ENCODE measurements at regions not wholly inside any gene's neighbourhood (a gene's known extent, or its start where the extent isn't known, plus 50 kb on each side); places are given as distances from the start of the nearest gene placed in this dataset.

DNA sequence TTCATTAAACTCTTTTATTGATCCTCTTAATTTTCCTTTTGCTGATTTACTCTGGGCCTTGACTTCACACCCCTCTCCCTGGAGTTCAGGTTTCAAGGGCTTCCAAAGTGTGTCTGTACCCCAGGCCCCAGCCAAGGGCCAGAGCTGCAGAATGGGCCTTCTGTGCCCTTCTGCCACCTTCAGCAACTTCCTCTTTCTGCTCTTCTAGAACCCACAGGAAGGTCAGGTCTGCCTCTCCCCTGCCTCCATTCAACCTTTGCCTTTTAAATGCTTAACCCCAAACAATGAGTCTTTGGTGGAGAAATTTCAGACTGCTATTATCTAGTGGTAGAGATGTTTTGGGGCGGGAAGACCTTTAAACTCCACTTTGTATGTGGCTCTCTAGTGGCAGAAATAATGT is 63.1 kb downstream of the TSN start:
- DNase-seq (no peak), ATAC-seq (ENCODE audit: low read depth) (no peak)
- Mint-ChIP-seq H3K4me1 (no peaks in the 10 kb centered on the region), H3K9me3 (no peaks in the 10 kb centered on the region), H3K36me3 (no peaks in the 10 kb centered on the region), H3K27ac (no peak overlapping the region), H3K27me3 (peaks cover 6% of the 10 kb centered on the region), H3K4me3 (no peak overlapping the region)
- POLR2A ChIA-PET, result no interaction called here

- H3K36me3 Mint-ChIP-seq, result no peaks in the 10 kb centered on the region
- no peak overlapping the region for H3K27ac Mint-ChIP-seq
- POLR2A ChIA-PET, result no interaction called here
- peaks cover 8% of the 10 kb centered on the region for H3K27me3 Mint-ChIP-seq
- ATAC-seq (ENCODE audit: low read depth) (no peak), DNase-seq (no peak)
- no peak overlapping the region for H3K4me3 Mint-ChIP-seq
- no peaks in the 10 kb centered on the region for H3K4me1 Mint-ChIP-seq
- H3K9me3 Mint-ChIP-seq, result no peaks in the 10 kb centered on the region
These were observed 64.4 kb downstream of the TSN start for GRCh38 chr2:121819846-121820245.

DNA sequence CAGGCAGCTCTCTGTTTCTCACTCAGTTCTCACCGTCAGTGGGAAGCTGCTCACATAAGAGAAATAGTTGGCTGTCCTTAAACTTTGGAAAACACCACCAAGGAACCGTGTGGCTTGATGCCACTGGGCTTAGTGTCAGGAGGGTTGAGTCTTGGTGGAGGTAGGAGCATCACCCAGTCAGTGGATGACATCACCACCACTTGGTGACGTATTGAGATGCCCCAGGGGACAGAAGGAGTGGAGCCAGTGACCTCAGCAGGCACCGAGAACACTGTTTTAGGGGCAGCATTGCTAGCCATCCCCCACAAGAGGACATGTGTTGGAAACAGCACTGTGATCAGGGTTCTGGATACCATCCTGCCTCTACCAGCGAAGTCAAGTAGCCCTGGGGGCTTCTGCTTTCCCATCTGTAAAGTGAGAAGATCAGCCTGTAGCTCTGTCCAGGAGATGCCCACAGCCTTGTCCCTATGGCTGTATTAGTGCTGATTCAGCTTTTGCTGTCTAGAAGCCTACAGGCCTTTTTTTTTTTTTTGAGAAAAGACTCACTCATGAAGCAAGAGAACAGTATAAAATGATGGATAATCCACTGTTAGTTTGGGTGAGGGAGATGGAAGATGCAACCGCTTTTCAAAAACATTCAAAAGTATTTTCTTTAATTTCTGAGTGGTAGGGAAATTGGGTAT is 66.2 kb downstream of the TSN start:
- POLR2A ChIA-PET, result no interaction called here
- H3K27me3 Mint-ChIP-seq, result peaks cover 8% of the 10 kb centered on the region
- no peaks in the 10 kb centered on the region for H3K9me3 Mint-ChIP-seq
- no peak overlapping the region for H3K27ac Mint-ChIP-seq
- no peaks in the 10 kb centered on the region for H3K36me3 Mint-ChIP-seq
- no peak for DNase-seq
- no peaks in the 10 kb centered on the region for H3K4me1 Mint-ChIP-seq
- no peak overlapping the region for H3K4me3 Mint-ChIP-seq
- no peak for ATAC-seq (ENCODE audit: low read depth)

DNA sequence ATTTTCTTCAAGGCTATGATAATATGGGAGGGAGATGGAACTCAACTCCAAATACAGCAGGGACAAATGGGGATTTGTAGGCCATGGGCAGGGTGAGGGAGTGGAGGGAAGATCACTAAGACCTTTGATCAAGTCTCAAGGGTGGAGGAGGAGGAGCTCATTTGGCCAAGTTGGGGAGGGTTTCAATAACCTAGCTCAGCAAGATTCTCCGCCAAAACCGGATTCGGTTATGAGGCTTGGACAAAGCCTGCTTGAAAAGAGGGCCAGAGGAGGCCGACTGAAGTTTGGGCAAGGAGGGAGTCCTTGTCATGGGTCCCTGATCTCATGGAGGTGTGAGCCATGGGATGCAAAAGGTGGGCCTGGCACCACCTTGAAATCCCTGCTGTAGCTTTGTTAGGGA is 68.8 kb downstream of the TSN start:
- Mint-ChIP-seq H3K27ac (no peak overlapping the region), H3K27me3 (peaks cover 14% of the 10 kb centered on the region), H3K36me3 (no peaks in the 10 kb centered on the region), H3K9me3 (no peaks in the 10 kb centered on the region), H3K4me3 (no peak overlapping the region), H3K4me1 (no peaks in the 10 kb centered on the region)
- no peak for DNase-seq
- ATAC-seq (ENCODE audit: low read depth), result no peak
- POLR2A ChIA-PET, result no interaction called here

DNA sequence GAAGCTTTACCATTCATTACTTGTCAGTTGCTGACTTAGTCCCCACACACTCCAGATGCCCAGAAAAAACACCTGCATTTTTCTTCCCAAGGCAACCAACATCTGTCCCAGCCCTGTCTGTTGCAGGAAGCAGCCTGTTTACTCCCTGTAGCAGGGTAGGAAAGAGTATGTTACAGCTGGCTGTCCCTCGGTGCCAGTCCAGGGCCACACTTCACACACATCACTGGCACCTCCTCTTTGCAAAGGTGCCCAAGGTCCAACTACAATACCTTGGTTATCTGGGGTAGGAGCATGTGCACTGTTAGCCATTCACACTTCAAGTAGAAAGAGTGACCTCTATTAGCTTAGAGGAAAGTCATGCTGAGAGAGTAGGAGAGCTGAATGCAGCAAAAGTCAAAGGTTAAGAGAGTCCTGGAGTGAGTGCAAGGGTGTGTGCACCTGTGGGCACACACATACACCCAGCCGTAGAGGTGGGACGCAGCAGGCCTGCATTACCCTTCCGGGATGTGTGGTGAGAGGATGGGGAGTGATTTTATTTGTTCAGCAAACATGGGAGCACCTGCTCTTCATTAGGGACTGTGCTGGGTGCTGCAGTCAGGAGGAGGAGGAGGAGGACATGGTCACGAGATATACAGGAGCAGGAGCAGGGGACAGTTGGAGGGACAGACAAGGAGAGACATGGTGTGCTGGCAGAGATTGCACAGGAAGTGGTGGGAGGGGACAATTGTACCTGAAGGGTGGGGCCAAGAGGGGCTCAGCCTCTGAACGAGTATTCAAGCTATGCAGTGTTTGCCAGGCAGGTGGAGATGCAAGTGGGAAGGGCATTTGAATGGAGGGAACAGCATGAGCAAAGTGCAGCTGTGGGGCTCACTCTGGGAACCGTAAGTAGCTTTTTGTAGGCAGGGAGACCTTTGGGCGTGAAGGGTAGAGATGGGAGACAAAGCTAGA is 69.8 kb downstream of the TSN start:
- Mint-ChIP-seq H3K27ac (no peak overlapping the region), H3K4me3 (no peak overlapping the region), H3K4me1 (no peaks in the 10 kb centered on the region), H3K36me3 (no peaks in the 10 kb centered on the region), H3K9me3 (no peaks in the 10 kb centered on the region), H3K27me3 (peaks cover 10% of the 10 kb centered on the region)
- DNase-seq (no peak), ATAC-seq (ENCODE audit: low read depth) (no peak)
- POLR2A ChIA-PET, result no interaction called here

DNA sequence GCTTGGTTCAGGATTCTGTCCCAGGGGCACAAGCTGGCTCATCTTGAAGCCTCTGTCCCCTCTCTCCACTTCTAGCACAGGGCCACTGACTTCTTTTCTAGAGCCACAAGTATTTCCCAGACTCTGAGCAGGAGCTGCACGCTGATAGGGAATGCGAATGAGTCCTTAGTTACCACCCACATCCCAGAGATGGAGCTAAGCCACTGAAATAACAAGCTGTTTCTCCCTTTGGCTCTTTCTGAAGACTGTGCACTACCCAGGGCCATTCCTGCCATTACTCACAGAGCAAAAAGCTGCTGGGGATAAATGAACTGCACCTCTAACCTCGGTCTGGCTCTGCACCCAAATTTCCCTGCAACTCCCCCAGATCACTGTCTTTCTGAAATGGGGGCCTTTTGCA is 70.6 kb downstream of the TSN start:
- ATAC-seq (ENCODE audit: low read depth), result no peak
- H3K36me3 Mint-ChIP-seq, result no peaks in the 10 kb centered on the region
- H3K27ac Mint-ChIP-seq, result no peak overlapping the region
- no peak for DNase-seq
- H3K27me3 Mint-ChIP-seq, result peaks cover 10% of the 10 kb centered on the region
- no peak overlapping the region for H3K4me3 Mint-ChIP-seq
- no peaks in the 10 kb centered on the region for H3K9me3 Mint-ChIP-seq
- H3K4me1 Mint-ChIP-seq, result no peaks in the 10 kb centered on the region
- POLR2A ChIA-PET, result no interaction called here

DNA sequence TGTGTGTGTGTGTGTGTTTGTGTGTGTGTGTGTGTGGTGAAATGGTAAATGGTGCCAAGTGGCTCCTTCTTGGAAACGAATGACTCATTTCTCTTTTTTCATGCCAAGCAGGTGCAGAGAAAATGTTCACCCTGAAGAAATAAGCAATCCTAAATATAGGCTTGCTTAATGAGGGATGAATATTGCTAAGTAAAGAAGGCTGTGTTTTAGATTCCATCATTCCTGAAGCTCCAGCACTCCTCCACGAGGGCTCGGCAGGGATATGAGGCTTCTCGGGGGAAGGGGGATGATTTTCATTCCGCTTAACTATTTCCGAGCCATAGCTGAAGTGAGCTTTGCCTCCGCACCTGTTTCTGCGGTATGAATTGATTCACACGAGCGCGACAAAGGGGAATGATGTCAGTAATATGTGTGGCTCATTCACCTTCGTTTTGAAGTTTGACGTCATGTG is 72.9 kb downstream of the TSN start:
- H3K9me3 Mint-ChIP-seq, result no peaks in the 10 kb centered on the region
- peaks cover 8% of the 10 kb centered on the region for H3K27me3 Mint-ChIP-seq
- H3K4me3 Mint-ChIP-seq, result no peak overlapping the region
- H3K27ac Mint-ChIP-seq, result no peak overlapping the region
- H3K36me3 Mint-ChIP-seq, result no peaks in the 10 kb centered on the region
- no peaks in the 10 kb centered on the region for H3K4me1 Mint-ChIP-seq
- POLR2A ChIA-PET, result no interaction called here
- no peak for ATAC-seq (ENCODE audit: low read depth)
- no peak for DNase-seq

DNA sequence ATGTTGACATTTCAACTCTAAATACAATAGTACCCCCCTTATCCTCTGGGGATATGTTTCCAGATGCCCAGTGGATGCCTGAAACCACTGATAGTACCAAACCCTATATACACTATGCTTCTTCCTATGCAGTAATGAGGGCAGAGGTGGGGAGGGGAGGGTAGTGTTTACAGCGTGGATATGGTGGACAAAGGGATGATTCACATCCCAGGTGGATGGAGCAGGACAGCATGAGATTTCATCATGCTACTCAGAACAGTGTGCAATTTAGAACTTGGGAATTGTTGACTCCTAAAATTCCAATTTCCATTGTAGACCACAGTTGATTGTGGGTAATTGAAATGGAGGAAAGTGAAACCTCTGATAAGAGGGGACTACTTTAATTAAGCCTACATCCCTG is 75.4 kb downstream of the TSN start:
- H3K4me1 Mint-ChIP-seq, result no peaks in the 10 kb centered on the region

GRCh38 chr2:121831841-121832240 is 76.4 kb downstream of the TSN start:
- Mint-ChIP-seq H3K4me1 (no peaks in the 10 kb centered on the region), H3K36me3 (no peaks in the 10 kb centered on the region), H3K27me3 (peaks cover 5% of the 10 kb centered on the region), H3K4me3 (no peak overlapping the region), H3K27ac (no peak overlapping the region), H3K9me3 (no peaks in the 10 kb centered on the region)
- ATAC-seq (ENCODE audit: low read depth) (no peak), DNase-seq (no peak)
- POLR2A ChIA-PET, result no interaction called here

More for the DNA sequence above, 75.4 kb downstream of the TSN start:
- Mint-ChIP-seq H3K27me3 (peaks cover 5% of the 10 kb centered on the region), H3K9me3 (no peaks in the 10 kb centered on the region), H3K27ac (no peak overlapping the region), H3K4me3 (no peak overlapping the region), H3K36me3 (no peaks in the 10 kb centered on the region)
- ATAC-seq (ENCODE audit: low read depth) (no peak), DNase-seq (no peak)
- POLR2A ChIA-PET, result no interaction called here

DNA sequence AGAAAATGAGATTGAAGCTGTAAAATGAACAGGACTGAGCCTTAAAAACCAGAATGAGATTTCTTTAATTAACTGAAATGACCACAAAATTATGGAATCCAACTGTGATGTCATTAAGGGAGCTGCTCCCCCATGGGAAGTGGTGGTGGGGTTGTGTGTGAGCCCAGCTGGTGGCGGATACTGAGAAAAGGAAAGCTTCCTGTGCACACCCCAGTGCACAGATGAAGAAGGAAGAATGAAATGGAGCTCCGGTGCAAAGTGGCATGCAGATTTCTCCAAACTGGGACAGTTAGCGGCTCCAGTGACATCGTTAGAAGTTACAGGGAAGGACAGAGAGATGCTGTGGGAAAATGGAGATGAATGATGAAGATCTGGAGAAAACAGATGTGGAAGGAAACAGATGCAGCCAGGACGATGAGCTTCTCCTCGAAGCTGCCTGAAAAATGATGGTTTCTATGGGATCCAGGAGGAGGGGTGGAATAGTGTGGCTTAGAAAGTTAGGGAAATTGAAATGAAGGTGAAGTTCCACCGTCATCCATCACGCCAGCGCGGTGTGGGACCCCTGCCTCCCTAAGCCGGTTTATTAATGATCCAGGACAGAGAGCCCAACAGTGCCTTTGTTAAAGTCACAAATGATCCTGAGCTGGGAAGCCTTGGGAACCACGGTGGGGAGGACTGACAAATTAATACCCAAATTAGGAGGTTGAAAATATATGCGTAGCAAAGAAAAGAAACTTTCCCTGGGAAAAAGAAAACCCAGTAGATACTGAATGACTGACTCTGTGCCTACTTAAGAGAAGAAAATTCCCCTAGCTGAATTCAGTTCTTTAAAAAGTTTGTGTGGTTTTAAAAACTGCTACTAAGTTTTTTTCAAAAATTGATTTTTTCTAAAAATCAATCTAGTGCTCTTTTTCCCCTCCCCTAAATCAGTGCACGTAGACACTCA is 77.2 kb downstream of the TSN start:
- no peaks in the 10 kb centered on the region for H3K4me1 Mint-ChIP-seq
- DNase-seq (no peak), ATAC-seq (ENCODE audit: low read depth) (no peak)
- H3K9me3 Mint-ChIP-seq, result no peaks in the 10 kb centered on the region
- H3K4me3 Mint-ChIP-seq, result no peak overlapping the region
- POLR2A ChIA-PET, result no interaction called here
- H3K27me3 Mint-ChIP-seq, result no peaks in the 10 kb centered on the region
- no peaks in the 10 kb centered on the region for H3K36me3 Mint-ChIP-seq
- no peak overlapping the region for H3K27ac Mint-ChIP-seq

- H3K9me3 Mint-ChIP-seq, result no peaks in the 10 kb centered on the region
- H3K27me3 Mint-ChIP-seq, result no peaks in the 10 kb centered on the region
- no peak overlapping the region for H3K27ac Mint-ChIP-seq
- no peak for DNase-seq
- ATAC-seq (ENCODE audit: low read depth), result no peak
- H3K36me3 Mint-ChIP-seq, result no peaks in the 10 kb centered on the region
- no peaks in the 10 kb centered on the region for H3K4me1 Mint-ChIP-seq
- H3K4me3 Mint-ChIP-seq, result no peak overlapping the region
- POLR2A ChIA-PET, result no interaction called here
These were observed 77.9 kb downstream of the TSN start for GRCh38 chr2:121833358-121833723.

DNA sequence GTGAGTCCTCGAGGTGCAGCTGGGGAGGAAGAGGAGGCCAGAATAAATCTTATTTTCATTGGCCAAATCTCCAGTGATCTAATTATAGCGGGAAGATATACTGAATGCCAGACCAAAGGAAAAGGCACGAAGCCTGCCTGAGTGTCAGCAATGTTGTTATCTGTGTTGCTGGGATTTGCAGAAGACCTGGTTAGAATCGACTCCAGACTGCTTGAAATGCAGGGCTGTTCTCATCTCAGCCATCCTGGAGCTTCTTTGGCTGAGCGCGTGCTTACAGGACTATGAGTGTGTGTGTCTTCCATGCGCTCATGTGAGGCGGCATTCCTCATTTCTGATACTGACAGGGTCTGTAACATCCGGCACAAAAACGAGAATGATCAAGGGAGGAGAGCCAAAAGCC is 81.2 kb downstream of the TSN start:
- POLR2A ChIA-PET, result no interaction called here
- Mint-ChIP-seq H3K9me3 (no peaks in the 10 kb centered on the region), H3K27ac (no peak overlapping the region), H3K4me1 (no peaks in the 10 kb centered on the region), H3K36me3 (no peaks in the 10 kb centered on the region), H3K27me3 (no peaks in the 10 kb centered on the region), H3K4me3 (no peak overlapping the region)
- ATAC-seq (ENCODE audit: low read depth) (no peak), DNase-seq (no peak)

DNA sequence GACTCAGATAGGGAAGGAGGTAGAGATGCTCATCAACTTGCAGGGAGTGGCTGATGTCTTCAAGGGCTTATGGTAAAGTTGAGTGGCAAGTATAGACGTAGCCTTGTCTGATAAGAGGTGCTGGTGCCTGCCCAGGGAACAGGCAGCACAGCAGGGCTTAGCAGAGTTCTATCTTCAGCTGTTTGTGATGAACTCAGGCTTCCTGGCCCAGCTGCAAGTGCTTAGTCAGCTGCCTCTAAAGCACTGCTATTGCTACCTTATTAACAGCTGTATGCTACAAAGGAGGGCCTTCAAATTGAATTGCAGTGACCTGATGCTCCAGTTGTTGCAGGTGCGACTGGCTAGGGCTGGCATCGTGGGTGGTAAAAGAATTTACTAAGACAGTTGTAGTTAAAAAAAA is 82.1 kb downstream of the TSN start:
- Mint-ChIP-seq H3K27ac (no peak overlapping the region), H3K4me3 (no peak overlapping the region), H3K4me1 (no peaks in the 10 kb centered on the region), H3K27me3 (no peaks in the 10 kb centered on the region), H3K36me3 (no peaks in the 10 kb centered on the region), H3K9me3 (no peaks in the 10 kb centered on the region)
- DNase-seq, result no peak
- POLR2A ChIA-PET, result no interaction called here
- ATAC-seq (ENCODE audit: low read depth), result no peak
